ENCODE measurements at regions not wholly inside any gene's neighbourhood (a gene's known extent, or its start where the extent isn't known, plus 50 kb on each side); places are given as distances from the start of the nearest gene placed in this dataset.

DNA sequence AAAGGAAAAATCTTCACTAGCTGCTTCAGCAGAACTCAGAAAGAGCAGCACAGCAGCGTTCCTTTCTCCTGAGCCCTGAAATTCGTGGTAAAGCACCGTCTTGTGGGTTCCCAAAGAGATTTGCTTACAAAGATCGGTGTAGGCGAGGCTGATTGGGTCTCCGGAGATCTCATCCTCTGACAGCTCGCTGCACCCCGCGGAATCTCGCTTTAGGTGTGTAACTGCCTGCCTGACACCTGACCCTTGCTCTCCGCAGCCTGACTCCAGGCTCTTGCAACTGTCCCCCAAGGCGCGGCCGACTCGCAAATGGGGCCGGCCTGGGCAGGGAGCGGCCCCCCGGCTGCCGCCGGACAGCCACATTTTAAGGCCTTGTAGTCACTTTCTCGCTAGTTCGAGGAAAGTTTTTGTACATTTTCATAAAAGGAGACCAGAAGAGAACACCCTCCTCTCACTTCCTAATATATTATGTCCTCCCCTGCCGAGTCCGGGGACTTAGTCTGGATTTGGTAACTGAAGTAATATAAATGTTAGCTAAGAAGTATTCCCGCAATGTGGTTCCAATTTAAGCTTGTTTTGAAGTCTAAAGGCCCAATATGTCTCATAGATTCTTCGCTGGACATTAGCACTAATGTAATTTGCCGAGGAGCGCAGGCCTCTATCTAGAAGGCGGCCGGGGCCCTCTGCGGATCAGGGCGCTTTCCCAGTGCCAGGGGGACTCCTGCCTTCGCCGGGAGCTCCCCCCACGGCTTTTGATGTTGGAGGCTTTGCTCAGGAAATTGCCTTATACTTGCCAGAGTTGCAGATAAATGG is 177.3 kb upstream of the CDKN3 start:
- no peak overlapping the region for H3K4me3 ChIP-seq
- TF ChIP-seq POLR2AphosphoS5 (IDR thresholded peaks at IDR 0.05; ENCODE audit: borderline replicate concordance, low read depth, low read length) (no peak), EZH2 (IDR thresholded peaks at IDR 0.05) (no peak), FOXP2 (optimal IDR thresholded peaks at IDR 0.05; ENCODE audit: control extremely low read depth, extremely low read length, insufficient read depth) (no peak)

DNA sequence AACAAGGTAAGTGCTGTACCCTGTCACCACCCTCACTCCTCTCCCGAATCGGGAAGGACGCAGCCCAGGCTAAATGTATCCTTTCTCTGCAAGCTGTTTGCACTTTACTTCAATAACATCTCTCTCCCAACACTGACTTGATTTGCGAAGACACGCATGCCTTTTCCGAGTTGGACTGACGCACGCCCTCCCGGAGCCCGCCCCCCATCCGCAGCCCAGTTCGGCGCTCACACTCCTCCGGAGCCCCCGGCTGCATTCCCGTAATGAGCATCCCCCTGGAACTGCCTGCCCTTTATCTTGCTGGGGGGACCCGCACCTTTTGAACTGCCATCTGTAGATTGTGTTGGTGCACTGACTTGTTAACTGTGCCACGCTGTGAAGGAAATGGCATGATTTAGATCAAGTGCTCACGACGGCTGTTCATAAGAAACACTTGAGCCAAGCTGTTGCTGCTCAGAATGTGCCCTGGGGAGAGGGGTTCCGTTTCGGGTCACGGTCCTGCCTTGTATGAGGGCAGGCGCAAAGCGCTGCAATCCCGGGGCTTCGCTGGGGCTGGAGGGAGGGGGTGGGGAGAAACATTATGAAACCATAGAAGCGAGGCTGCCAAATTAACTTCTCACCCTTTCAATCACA is 176.6 kb upstream of the CDKN3 start:
- no peak for DNase-seq (ENCODE audit: low read depth, low spot score)
- H3K4me3 ChIP-seq, result no peak overlapping the region

More for the DNA sequence above, 177.3 kb upstream of the CDKN3 start:
- Histone ChIP-seq H3K9me3 (ENCODE audit: low read depth, low read length) (no peaks in the 10 kb centered on the region), H3K36me3 (ENCODE audit: insufficient read depth, low read length) (no peaks in the 10 kb centered on the region), H3K27ac (no peak overlapping the region), H3K9ac (ENCODE audit: insufficient read length) (no peak overlapping the region)
- DNase-seq (ENCODE audit: low read depth, low spot score), result no peak

DNA sequence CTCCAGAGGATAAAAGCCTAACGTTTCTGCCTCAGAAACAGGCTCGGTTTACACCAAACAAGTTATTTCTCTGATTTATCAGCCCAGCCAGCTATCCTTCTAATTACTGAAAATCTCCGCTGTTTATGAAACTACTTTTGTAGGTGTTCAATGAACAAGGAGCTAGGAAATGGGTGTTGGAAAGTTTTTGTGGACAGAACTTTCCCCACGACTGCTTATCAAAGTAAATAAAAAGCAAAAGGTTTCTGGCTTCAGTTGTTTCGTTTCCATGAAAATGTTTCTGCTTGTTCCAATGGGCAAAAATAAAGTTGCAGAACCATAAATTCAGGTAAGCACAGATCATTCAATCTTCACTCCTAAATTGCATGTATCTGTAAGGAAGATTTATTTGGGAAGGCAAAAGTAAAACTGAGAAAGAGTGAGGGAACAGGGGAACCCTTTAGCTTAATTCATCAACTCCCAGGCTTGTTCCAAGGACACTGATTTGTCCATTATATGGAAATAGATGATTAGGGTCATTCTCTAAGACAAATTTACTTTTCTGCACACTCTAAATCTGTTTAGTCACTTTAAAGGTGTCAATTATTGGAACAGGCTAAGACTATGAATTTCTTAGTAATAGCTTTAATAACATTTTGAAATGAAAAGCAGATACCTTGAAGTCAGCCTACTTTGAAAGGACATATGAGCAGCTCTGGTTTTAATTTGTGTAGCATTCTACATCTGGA is 175.9 kb upstream of the CDKN3 start:
- H3K9me3 ChIP-seq (ENCODE audit: low read depth, low read length), result no peaks in the 10 kb centered on the region
- no peak for DNase-seq (ENCODE audit: low read depth, low spot score)
- H3K9ac ChIP-seq (ENCODE audit: insufficient read length), result no peak overlapping the region
- H3K27ac ChIP-seq, result no peak overlapping the region
- no peak overlapping the region for H3K4me3 ChIP-seq
- TF ChIP-seq EZH2 (IDR thresholded peaks at IDR 0.05) (no peak), POLR2AphosphoS5 (IDR thresholded peaks at IDR 0.05; ENCODE audit: borderline replicate concordance, low read depth, low read length) (no peak), FOXP2 (optimal IDR thresholded peaks at IDR 0.05; ENCODE audit: control extremely low read depth, extremely low read length, insufficient read depth) (no peak)
- no peaks in the 10 kb centered on the region for H3K36me3 ChIP-seq (ENCODE audit: insufficient read depth, low read length)

More for the DNA sequence above, 176.6 kb upstream of the CDKN3 start:
- TF ChIP-seq FOXP2 (optimal IDR thresholded peaks at IDR 0.05; ENCODE audit: control extremely low read depth, extremely low read length, insufficient read depth), result no peak
- TF ChIP-seq EZH2 (IDR thresholded peaks at IDR 0.05), result no peak
- no peak for TF ChIP-seq POLR2AphosphoS5 (IDR thresholded peaks at IDR 0.05; ENCODE audit: borderline replicate concordance, low read depth, low read length)
- Histone ChIP-seq H3K27ac (no peak overlapping the region), H3K9me3 (ENCODE audit: low read depth, low read length) (no peaks in the 10 kb centered on the region), H3K36me3 (ENCODE audit: insufficient read depth, low read length) (no peaks in the 10 kb centered on the region), H3K9ac (ENCODE audit: insufficient read length) (no peak overlapping the region)

DNA sequence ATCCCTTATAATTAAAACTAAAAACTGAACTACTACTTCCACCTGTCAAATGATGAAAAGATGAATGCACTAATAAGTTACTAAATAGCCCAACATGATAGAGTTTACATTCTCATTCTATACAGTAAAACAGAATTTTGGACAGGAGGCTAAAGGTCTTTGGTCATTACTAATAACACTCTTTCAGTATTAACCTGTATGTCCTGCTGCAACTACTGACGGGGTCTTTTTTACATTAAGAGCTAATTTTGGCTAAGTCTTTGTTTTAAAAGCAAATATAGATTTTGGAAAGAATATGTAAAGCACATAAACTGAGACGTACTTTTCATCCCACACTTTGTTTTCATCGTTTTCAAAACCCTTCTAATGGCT is 175.4 kb upstream of the CDKN3 start:
- H3K36me3 ChIP-seq (ENCODE audit: insufficient read depth, low read length), result no peaks in the 10 kb centered on the region
- H3K27ac ChIP-seq, result no peak overlapping the region
- H3K9me3 ChIP-seq (ENCODE audit: low read depth, low read length), result no peaks in the 10 kb centered on the region
- no peak for TF ChIP-seq EZH2 (IDR thresholded peaks at IDR 0.05)
- no peak for TF ChIP-seq FOXP2 (optimal IDR thresholded peaks at IDR 0.05; ENCODE audit: control extremely low read depth, extremely low read length, insufficient read depth)
- no peak for TF ChIP-seq POLR2AphosphoS5 (IDR thresholded peaks at IDR 0.05; ENCODE audit: borderline replicate concordance, low read depth, low read length)
- H3K9ac ChIP-seq (ENCODE audit: insufficient read length), result no peak overlapping the region
- no peak for DNase-seq (ENCODE audit: low read depth, low spot score)
- H3K4me3 ChIP-seq, result no peak overlapping the region

DNA sequence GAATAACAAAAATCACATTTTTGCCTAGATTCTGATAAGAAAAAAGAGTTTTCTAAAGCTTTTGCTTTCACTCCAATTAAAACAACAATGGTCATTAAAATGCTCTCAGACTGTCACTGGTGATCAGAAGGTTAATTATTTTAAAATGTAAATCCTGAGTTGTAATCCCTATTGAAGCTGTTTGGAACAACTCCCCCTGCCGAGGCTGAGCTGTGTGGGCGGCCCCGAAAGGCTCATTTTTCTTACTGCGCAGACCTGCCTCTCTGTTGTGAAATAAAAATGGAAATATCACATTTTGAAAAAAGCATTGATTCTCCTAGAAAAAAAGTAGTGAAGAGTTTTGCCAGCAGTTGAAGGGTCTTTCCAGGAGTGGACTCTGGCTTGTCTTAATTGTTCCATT is 174.8 kb upstream of the CDKN3 start:
- Histone ChIP-seq H3K4me3 (no peak overlapping the region), H3K27ac (no peak overlapping the region), H3K9me3 (ENCODE audit: low read depth, low read length) (no peaks in the 10 kb centered on the region), H3K36me3 (ENCODE audit: insufficient read depth, low read length) (no peaks in the 10 kb centered on the region), H3K9ac (ENCODE audit: insufficient read length) (no peak overlapping the region)
- TF ChIP-seq FOXP2 (optimal IDR thresholded peaks at IDR 0.05; ENCODE audit: control extremely low read depth, extremely low read length, insufficient read depth) (no peak), EZH2 (IDR thresholded peaks at IDR 0.05) (no peak), POLR2AphosphoS5 (IDR thresholded peaks at IDR 0.05; ENCODE audit: borderline replicate concordance, low read depth, low read length) (no peak)
- DNase-seq (ENCODE audit: low read depth, low spot score), result no peak

DNA sequence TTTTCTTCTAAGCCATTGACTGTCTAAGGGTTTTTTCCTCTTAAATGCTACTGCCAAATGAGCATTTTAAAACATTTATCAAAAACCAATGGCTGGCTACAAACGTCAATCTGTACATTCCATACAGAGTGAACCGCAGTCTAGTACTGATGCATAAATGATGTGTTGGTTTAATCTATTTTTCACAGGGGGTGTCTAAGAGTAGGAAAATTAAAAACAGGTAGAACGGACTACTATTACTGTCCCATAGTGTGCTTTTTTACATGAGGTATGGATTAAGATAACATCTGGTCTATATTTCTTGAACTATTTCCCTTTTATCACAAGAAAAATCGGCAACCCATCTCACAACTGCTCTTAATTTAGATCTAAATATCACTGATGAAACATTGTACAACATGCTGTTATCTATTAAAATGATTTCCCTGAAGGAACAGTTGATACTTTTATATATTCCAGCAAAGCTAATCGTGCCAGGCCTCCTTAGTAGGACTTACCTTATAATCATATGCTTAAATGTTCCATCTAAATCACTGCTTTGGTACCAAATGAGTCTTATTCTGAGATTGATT is 172.9 kb upstream of the CDKN3 start:
- no peak overlapping the region for H3K27ac ChIP-seq
- no peaks in the 10 kb centered on the region for H3K9me3 ChIP-seq (ENCODE audit: low read depth, low read length)
- no peak overlapping the region for H3K9ac ChIP-seq (ENCODE audit: insufficient read length)
- no peak for DNase-seq (ENCODE audit: low read depth, low spot score)
- H3K36me3 ChIP-seq (ENCODE audit: insufficient read depth, low read length), result no peaks in the 10 kb centered on the region
- H3K4me3 ChIP-seq, result no peak overlapping the region
- TF ChIP-seq FOXP2 (optimal IDR thresholded peaks at IDR 0.05; ENCODE audit: control extremely low read depth, extremely low read length, insufficient read depth) (no peak), EZH2 (IDR thresholded peaks at IDR 0.05) (no peak), POLR2AphosphoS5 (IDR thresholded peaks at IDR 0.05; ENCODE audit: borderline replicate concordance, low read depth, low read length) (no peak)

DNA sequence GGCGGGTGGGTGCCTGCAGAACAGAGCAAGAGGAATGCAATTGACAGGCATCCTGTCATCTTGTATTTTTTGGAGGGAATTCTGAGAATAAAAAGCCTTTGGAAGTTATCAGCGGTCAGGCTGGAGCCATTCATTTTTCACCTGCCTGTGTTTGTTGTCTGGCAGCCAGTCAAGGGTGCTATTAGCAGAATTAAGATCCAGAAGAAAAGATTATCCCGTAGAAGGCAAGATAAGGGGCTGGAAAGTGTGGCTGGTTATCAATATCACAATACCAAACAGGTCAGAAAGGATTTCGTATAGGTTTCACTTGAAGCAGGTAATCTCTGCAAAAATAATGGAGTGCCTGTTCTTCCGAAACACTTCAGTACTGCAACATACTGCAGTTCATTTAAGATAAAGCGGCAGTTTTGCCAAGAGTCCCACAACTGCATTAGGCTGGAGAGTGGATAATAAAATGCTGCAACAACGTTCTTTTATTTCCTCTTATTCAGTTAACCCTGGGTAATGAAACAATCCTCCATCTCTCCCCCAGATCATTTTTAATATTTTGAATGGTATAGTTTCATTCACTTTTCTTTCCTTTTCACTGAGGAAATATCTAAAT is 171.2 kb upstream of the CDKN3 start:
- no peaks in the 10 kb centered on the region for H3K9me3 ChIP-seq (ENCODE audit: low read depth, low read length)
- no peak for DNase-seq (ENCODE audit: low read depth, low spot score)
- H3K9ac ChIP-seq (ENCODE audit: insufficient read length), result no peak overlapping the region
- H3K36me3 ChIP-seq (ENCODE audit: insufficient read depth, low read length), result no peaks in the 10 kb centered on the region
- no peak overlapping the region for H3K27ac ChIP-seq
- TF ChIP-seq EZH2 (IDR thresholded peaks at IDR 0.05) (no peak), FOXP2 (optimal IDR thresholded peaks at IDR 0.05; ENCODE audit: control extremely low read depth, extremely low read length, insufficient read depth) (no peak), POLR2AphosphoS5 (IDR thresholded peaks at IDR 0.05; ENCODE audit: borderline replicate concordance, low read depth, low read length) (no peak)
- no peak overlapping the region for H3K4me3 ChIP-seq
